ENCODE measurements at regions not wholly inside any gene's neighbourhood (a gene's known extent, or its start where the extent isn't known, plus 50 kb on each side); places are given as distances from the start of the nearest gene placed in this dataset.
"Not testable (repeated sequence)": the region's sequence is repeated elsewhere in the genome, so short reads cannot be mapped to it uniquely, and the experiment has no call there.

GRCh38 chr7:83882551-83882950, 233.6 kb upstream of the SEMA3E start:
- no peak for DNase-seq

- DNase-seq, result no peak
Observed at GRCh38 chr7:83879063-83879462, 230.1 kb upstream of the SEMA3E start.

DNA sequence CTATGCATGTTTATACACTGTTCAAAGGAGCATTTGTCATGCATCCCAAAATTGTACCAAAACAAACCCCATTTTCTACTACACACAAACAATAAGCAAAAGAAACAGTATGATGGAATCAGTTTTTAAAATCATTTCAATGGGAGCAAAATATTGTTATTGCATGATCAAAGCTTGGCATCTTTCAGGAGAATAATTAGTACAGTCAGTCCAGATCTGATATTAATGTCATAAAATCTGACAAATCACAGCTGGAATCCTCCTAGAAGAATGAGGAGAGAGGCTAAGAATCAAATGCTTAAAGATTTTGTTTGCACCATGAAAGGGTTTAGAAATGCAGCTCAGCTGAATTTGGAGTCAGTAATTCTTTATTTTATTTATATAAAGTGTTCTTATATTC, 229.7 kb upstream of the SEMA3E start:
- no peak for DNase-seq

GRCh38 chr7:83876593-83876992, 227.7 kb upstream of the SEMA3E start:
- DNase-seq, result no peak

DNA sequence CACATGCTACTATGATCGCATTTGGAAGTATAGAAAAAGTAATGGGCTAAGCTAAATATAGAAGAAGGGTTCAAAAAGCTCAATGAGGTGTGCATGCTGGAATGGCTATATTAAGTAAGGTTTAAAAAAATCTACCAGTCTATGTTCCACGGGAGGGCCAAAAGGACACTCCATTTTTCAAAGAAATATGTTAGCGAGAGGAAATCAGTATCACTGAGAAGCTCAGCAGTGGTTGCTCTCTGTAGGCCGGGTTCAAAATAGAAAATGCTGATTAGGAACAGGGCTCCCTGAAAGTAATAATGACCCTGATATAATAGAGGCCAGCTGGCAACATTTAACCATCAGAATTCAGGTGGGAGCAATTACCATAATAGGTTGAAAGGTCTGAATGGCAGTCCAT, 224.5 kb upstream of the SEMA3E start:
- no peak for DNase-seq

DNA sequence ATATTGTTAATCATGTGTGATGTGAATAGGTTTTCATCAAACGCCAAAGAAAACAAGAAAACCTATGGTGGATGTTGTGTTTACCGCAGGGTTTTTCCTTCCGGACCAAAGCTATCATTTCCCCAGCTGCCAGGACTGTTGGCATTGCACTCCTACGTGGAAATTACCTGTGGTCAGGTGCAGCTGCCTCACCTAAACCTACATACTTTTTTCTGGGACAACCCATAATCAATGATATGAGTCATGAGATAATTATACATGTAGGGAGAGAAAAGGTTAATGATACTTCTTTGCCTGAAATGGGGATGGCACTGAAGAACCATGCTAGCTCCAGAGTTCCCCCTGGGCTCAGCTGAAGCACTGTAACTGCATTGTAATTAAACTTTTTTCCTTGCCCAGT, 223.6 kb upstream of the SEMA3E start:
- peak; percentile 87 for DNase-seq

DNA sequence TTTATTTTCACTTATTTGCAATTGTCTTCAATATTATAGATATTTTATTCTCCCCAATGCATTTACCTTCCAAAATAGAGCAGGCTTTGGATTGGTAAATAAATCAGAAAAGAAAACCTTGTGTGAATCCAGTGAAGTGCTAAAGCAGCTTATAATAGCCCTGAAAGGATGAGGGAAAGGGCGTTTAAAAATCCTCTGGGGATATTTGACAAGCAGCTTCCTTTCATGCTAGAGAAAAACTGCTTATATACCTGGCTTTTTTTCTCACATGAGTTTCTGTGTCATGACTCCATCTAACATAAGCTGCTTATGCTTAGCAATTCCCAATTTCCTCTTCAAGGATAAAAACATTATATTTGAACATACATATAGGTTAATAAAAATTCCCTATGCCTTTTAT, 221.6 kb upstream of the SEMA3E start:
- no peak for DNase-seq

DNA sequence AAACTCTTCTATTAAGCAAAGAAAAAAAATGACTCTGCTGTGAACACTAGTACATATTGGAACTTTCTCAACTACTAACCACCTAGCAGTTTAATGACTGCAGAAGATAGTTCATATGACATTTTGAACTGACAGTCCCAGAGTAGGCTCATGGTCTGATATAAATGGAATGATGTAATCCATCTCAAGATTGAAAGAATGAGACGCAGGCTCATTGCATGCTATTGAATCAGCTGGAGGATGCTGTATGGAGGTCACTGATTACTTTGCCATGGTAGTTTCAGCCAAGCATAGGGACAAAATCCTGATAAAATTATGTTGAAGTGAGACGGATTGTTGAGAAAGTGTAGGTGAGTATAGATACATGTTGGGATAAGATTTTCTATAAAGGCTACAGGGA, 217.6 kb upstream of the SEMA3E start:
- no peak for DNase-seq

DNA sequence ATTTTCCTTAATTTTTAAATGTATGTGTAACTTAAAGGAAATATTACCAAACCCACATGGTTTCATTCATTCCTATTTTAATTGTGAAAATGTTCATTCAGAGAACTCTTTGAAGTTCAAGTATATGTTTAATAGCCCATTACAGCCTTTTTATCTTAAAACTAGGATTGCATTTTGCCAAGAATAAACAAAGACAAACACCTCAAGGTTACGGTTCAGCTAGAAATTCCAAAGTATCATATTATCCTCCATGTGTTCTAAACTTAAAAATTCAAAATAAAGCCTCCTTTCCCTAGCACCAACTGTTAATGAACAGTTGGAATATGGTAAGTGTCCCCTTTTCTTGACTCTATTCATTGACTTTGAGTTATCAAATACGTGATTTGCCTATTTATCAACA, 215.6 kb upstream of the SEMA3E start:
- DNase-seq, result no peak

GRCh38 chr7:83863906-83864305, 215.0 kb upstream of the SEMA3E start:
- DNase-seq, result no peak

GRCh38 chr7:83861876-83862275, 212.9 kb upstream of the SEMA3E start:
- no peak for DNase-seq

GRCh38 chr7:83859827-83860226, 210.9 kb upstream of the SEMA3E start:
- DNase-seq, result no peak

- DNase-seq, result no peak
Observed at GRCh38 chr7:83857691-83858090, 208.8 kb upstream of the SEMA3E start.

- DNase-seq, result no peak
Observed at GRCh38 chr7:83856094-83856493, 207.2 kb upstream of the SEMA3E start.

DNA sequence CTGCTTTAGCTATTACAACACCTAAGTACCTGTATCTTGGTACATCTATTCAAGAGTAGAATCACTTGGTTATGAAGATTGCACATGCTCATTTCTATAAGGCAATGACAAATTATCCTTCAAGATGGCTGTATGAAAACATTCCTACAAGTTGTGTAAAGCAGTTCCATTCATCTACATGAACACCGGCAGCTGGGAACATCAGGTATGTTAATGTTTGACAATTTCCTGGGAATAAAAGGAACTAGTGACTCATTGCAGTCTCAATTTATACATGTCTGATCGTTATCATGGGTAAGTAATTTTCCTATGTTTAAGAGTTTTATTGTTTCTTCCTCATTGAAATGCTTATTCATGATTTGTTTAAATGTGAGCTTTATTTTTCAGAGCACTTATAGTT, 203.2 kb upstream of the SEMA3E start:
- no peak for DNase-seq

- DNase-seq, result no peak
Observed at GRCh38 chr7:83851551-83851950, 202.6 kb upstream of the SEMA3E start.

GRCh38 chr7:83850941-83851340, 202.0 kb upstream of the SEMA3E start:
- DNase-seq, result no peak

DNA sequence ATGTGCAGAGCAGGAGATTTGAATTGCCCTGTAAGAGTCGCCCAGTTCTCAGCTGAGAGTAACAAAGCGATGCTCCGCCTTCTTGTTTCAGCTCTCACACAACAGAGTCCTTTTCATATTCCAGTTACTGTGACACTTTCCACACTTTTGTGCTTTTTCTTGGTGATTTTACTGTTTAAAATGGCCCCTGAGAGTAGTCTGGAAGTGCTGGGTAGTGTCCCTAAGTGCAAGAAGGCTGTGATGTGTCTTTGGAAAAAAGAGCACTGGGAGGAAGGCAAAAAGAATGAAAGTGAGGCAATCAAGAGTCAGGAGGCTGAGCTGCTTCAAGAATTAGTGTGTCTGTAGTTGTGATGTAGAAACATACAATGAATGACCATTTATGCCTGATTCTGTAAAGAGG, 201.2 kb upstream of the SEMA3E start:
- DNase-seq, result no peak

DNA sequence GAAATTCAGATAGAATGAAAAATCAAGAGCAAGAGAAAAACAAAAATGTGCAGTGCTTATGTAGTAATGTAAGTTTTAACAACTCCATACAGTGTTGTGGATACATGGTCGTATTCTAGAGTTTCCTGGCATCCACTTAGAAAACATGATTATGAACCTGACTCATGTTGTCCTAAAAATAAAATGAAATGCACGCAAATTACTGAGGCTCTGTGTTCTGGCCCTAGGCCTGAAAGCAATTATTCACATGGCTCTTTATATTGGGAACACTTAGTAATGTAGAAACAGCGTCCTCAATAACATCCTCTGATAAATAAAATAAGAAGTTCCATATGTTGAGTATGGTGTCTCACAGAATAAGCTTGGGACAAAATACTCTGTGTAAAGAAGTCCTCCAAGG, 200.2 kb upstream of the SEMA3E start:
- DNase-seq, result no peak

GRCh38 chr7:83842894-83843293, 194.0 kb upstream of the SEMA3E start:
- no peak for DNase-seq

- DNase-seq, result no peak
Observed at GRCh38 chr7:83837683-83838082, 188.7 kb upstream of the SEMA3E start.

DNA sequence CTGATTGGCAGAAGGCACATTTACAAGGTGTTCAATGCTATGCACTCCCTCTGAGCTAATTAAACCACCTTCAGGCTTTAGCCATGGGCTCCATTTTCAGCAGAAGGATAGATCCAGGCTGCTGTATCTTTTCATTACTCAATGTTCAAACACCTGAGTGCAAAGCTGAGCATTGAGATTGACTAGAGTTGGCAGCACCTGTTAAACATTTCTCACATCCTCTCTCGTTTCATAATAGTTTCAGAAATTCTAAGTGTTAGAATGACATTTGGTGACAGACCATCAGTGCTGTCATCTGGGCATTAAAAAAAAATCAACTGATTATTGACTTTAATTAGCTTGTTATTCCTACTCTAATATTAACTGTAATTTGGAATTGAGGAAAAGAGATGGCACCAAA, 187.1 kb upstream of the SEMA3E start:
- DNase-seq, result peak; percentile 28

GRCh38 chr7:83835424-83835823, 186.5 kb upstream of the SEMA3E start:
- peak; percentile 2 for DNase-seq

- DNase-seq, result not testable (repeated sequence)
Observed at GRCh38 chr7:83833721-83834120, 184.8 kb upstream of the SEMA3E start.

- no peak for DNase-seq
Observed at GRCh38 chr7:83832009-83832408, 183.1 kb upstream of the SEMA3E start.

GRCh38 chr7:83827036-83827435, 178.1 kb upstream of the SEMA3E start:
- DNase-seq, result no peak

Data from COR-L47 (cell line).